ENCODE measurements at regions not wholly inside any gene's neighbourhood (a gene's known extent, or its start where the extent isn't known, plus 50 kb on each side); places are given as distances from the start of the nearest gene placed in this dataset.

GRCh38 chr3:148235566-148235965 lies 462.1 kb upstream of the AGTR1 start:
- no peak for DNase-seq

- DNase-seq = no peak
Observed at GRCh38 chr3:148238421-148238821, 459.3 kb upstream of the AGTR1 start.

- DNase-seq = no peak
Observed at GRCh38 chr3:148240351-148240750, 457.4 kb upstream of the AGTR1 start.

- no peak for DNase-seq
Observed at GRCh38 chr3:148243609-148244008, 454.1 kb upstream of the AGTR1 start.

- DNase-seq = no peak
Observed at GRCh38 chr3:148246291-148246923, 451.3 kb upstream of the AGTR1 start.

- DNase-seq = no peak
Observed at GRCh38 chr3:148253713-148254112, 444.0 kb upstream of the AGTR1 start.

- DNase-seq = no peak
Observed at GRCh38 chr3:148254402-148254801, 443.3 kb upstream of the AGTR1 start.

GRCh38 chr3:148255981-148256969 lies 441.4 kb upstream of the AGTR1 start:
- no peak for DNase-seq

GRCh38 chr3:148262980-148263379 lies 434.7 kb upstream of the AGTR1 start:
- no peak for DNase-seq

GRCh38 chr3:148265841-148266240 lies 431.9 kb upstream of the AGTR1 start:
- DNase-seq = no peak

GRCh38 chr3:148266341-148266740 lies 431.4 kb upstream of the AGTR1 start:
- no peak for DNase-seq

- no peak for DNase-seq
Observed at GRCh38 chr3:148269816-148270215, 427.9 kb upstream of the AGTR1 start.

GRCh38 chr3:148280623-148281242 lies 417.0 kb upstream of the AGTR1 start:
- no peak for DNase-seq

- DNase-seq = no peak
Observed at GRCh38 chr3:148289159-148289558, 408.5 kb upstream of the AGTR1 start.

GRCh38 chr3:148297013-148297412 lies 400.7 kb upstream of the AGTR1 start:
- DNase-seq = no peak

GRCh38 chr3:148307443-148307843 lies 390.3 kb upstream of the AGTR1 start:
- no peak for DNase-seq

GRCh38 chr3:148309390-148310035 lies 388.2 kb upstream of the AGTR1 start:
- DNase-seq = peak; percentile 41

GRCh38 chr3:148315756-148316155 lies 381.9 kb upstream of the AGTR1 start:
- DNase-seq = no peak

GRCh38 chr3:148318240-148318639 lies 379.5 kb upstream of the AGTR1 start:
- no peak for DNase-seq

GRCh38 chr3:148319161-148319915 lies 378.4 kb upstream of the AGTR1 start:
- no peak for DNase-seq

- no peak for DNase-seq
Observed at GRCh38 chr3:148319960-148320359, 377.7 kb upstream of the AGTR1 start.

GRCh38 chr3:148329481-148330235 lies 368.0 kb upstream of the AGTR1 start:
- peak; percentile 77 for DNase-seq
